HEK293 (cell line): ENCODE measurements at regions not wholly inside any gene's neighbourhood (a gene's known extent, or its start where the extent isn't known, plus 50 kb on each side); places are given as distances from the start of the nearest gene placed in this dataset.

Source experiments
- ATF2 ChIP-seq: fragments of 450-650 bp; formaldehyde crosslinking; IDR thresholded peaks from 2 replicates; pipeline ENCODE4 v1.5.1; 2016; ENCODE audit warnings: missing biosample characterization, missing genetic modification characterization, low read depth
- PATZ1 ChIP-seq: fragments of 450-650 bp; formaldehyde crosslinking; IDR thresholded peaks from 2 replicates; pipeline ENCODE4 v1.5.1; 2016; ENCODE audit warnings: missing biosample characterization, missing genetic modification characterization
- SP2 ChIP-seq: fragments of 450-650 bp; formaldehyde crosslinking; IDR thresholded peaks from 2 replicates; pipeline ENCODE4 v1.5.1; 2016; ENCODE audit warnings: missing biosample characterization, missing genetic modification characterization
- ZBTB49 ChIP-seq: fragments of 450-650 bp; formaldehyde crosslinking; IDR thresholded peaks from 2 replicates; pipeline ENCODE4 v1.5.1; 2016; ENCODE audit warnings: missing biosample characterization, missing genetic modification characterization, low read depth

- TF ChIP-seq PATZ1 (tag by site-specific recombination) (no peak), ZBTB49 (tag by site-specific recombination) (no peak), SP2 (tag by site-specific recombination) (no peak), ATF2 (tag by site-specific recombination) (no peak)
Observed at GRCh38 chr5:167699432-167699831, 592.0 kb upstream of the WWC1 start.
